Coronary artery (tissue), 2 donors: ENCODE measurements at regions not wholly inside any gene's neighbourhood (a gene's known extent, or its start where the extent isn't known, plus 50 kb on each side); places are given as distances from the start of the nearest gene placed in this dataset.

ENCODE experiments used
- DNase-seq: peaks from one replicate; pipeline ENCODE4 v3.0.0-alpha.2; 2017; ENCODE audit warnings: low spot score
- H3K27ac ChIP-seq, 2 donors: fragments of 200-600 bp; sonication (generic); one replicate each; pipeline ENCODE4 v1.5.1; 2016 to 2019
- H3K4me3 ChIP-seq: fragments of 200-600 bp; sonication (generic); 2 replicates; pipeline ENCODE4 v1.5.1; 2016; ENCODE audit warnings: mild to moderate bottlenecking, moderate library complexity
- TF ChIP-seq, protein P1 (sequence below): fragments of 200-600 bp; sonication (generic); IDR thresholded peaks from one replicate; pipeline ENCODE4 v1.5.1; 2019; ENCODE audit warnings: antibody characterized with exemption

- Histone ChIP-seq H3K4me3 (no peak overlapping the region), H3K27ac (no peak overlapping the region)
- TF ChIP-seq, protein P1, sequence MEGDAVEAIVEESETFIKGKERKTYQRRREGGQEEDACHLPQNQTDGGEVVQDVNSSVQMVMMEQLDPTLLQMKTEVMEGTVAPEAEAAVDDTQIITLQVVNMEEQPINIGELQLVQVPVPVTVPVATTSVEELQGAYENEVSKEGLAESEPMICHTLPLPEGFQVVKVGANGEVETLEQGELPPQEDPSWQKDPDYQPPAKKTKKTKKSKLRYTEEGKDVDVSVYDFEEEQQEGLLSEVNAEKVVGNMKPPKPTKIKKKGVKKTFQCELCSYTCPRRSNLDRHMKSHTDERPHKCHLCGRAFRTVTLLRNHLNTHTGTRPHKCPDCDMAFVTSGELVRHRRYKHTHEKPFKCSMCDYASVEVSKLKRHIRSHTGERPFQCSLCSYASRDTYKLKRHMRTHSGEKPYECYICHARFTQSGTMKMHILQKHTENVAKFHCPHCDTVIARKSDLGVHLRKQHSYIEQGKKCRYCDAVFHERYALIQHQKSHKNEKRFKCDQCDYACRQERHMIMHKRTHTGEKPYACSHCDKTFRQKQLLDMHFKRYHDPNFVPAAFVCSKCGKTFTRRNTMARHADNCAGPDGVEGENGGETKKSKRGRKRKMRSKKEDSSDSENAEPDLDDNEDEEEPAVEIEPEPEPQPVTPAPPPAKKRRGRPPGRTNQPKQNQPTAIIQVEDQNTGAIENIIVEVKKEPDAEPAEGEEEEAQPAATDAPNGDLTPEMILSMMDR, result no peak
- DNase-seq, result no peak
Measured at GRCh38 chr13:30850204-30850866, 55.7 kb upstream of the MEDAG start.

- no peak overlapping the region for H3K27ac ChIP-seq
- no peak for DNase-seq
- H3K4me3 ChIP-seq, result no peak overlapping the region
- TF ChIP-seq, protein P1, result no peak
Measured at GRCh38 chr13:30850867-30851211, 55.2 kb upstream of the MEDAG start.

DNA sequence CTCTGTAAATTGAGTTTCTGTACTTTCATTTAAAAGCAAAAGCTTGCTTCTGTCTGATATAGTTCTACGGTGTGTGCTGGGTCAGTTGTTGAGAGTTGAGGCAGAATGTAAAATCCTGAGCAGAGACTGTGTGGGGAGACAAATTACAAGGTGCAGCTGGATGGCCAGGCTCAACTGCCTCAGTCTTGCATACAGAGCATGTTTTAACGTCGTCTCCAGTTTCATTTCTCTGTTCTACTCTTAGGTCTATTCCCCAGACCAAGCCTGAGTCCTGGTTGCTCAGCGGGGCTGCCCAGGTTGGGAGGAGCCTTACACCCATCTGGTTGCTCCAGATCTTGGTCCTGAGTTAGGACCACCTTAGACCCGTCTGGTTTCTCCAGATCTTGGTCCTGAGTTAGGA lies 54.4 kb upstream of the MEDAG start:
- Histone ChIP-seq H3K27ac (no peak overlapping the region), H3K4me3 (no peak overlapping the region)
- TF ChIP-seq, protein P1, result no peak
- no peak for DNase-seq

- TF ChIP-seq, protein P1, result no peak
- H3K4me3 ChIP-seq, result no peak overlapping the region
- no peak overlapping the region for H3K27ac ChIP-seq
- DNase-seq, result no peak
Measured at GRCh38 chr13:30855569-30855968, 50.5 kb upstream of the MEDAG start.

- TF ChIP-seq, protein P1, result no peak
- H3K4me3 ChIP-seq, result no peak overlapping the region
- DNase-seq, result no peak
- no peak overlapping the region for H3K27ac ChIP-seq
Measured at GRCh38 chr13:30856005-30856790, 49.9 kb upstream of the MEDAG start.
